Amygdala (tissue), 56 donors: ENCODE measurements at regions not wholly inside any gene's neighbourhood (a gene's known extent, or its start where the extent isn't known, plus 50 kb on each side); places are given as distances from the start of the nearest gene placed in this dataset.
A peak's percentile ranks its signal among the peaks of the same experiment; 100 is the strongest.

Experiments used
- DNase-seq, 56 donors: peaks; one replicate each; lab custom pipeline; 2025; lab: John Stamatoyannopoulos, UW

GRCh38 chr1:90502696-90503095 is 214.4 kb downstream of the BARHL2 start:
- no peak for DNase-seq

GRCh38 chr1:90502194-90502593 is 214.9 kb downstream of the BARHL2 start:
- no peak for DNase-seq

GRCh38 chr1:90501281-90501680 is 215.8 kb downstream of the BARHL2 start:
- no peak for DNase-seq

- DNase-seq: no peak
Observed at GRCh38 chr1:90494748-90495282, 222.3 kb downstream of the BARHL2 start.

- DNase-seq: no peak
Observed at GRCh38 chr1:90488451-90488850, 228.7 kb downstream of the BARHL2 start.

- DNase-seq: no peak
Observed at GRCh38 chr1:90486996-90487395, 230.1 kb downstream of the BARHL2 start.

- DNase-seq: no peak
Observed at GRCh38 chr1:90486134-90486824, 230.8 kb downstream of the BARHL2 start.

GRCh38 chr1:90480271-90480835 is 236.7 kb downstream of the BARHL2 start:
- no peak for DNase-seq

- DNase-seq: no peak
Observed at GRCh38 chr1:90476994-90477393, 240.1 kb downstream of the BARHL2 start.

- DNase-seq: no peak
Observed at GRCh38 chr1:90476411-90476810, 240.7 kb downstream of the BARHL2 start.

- DNase-seq: no peak
Observed at GRCh38 chr1:90475631-90476030, 241.5 kb downstream of the BARHL2 start.

GRCh38 chr1:90474731-90475130 is 242.4 kb downstream of the BARHL2 start:
- DNase-seq: no peak

- no peak for DNase-seq
Observed at GRCh38 chr1:90474158-90474557, 242.9 kb downstream of the BARHL2 start.

- DNase-seq: no peak
Observed at GRCh38 chr1:90472775-90473174, 244.3 kb downstream of the BARHL2 start.

- DNase-seq: no peak
Observed at GRCh38 chr1:90459570-90459969, 257.5 kb downstream of the BARHL2 start.

- DNase-seq: no peak
Observed at GRCh38 chr1:90457985-90458384, 259.1 kb downstream of the BARHL2 start.

GRCh38 chr1:90452491-90452890 is 264.6 kb downstream of the BARHL2 start:
- no peak for DNase-seq

GRCh38 chr1:90443354-90443753 is 273.7 kb downstream of the BARHL2 start:
- no peak for DNase-seq

- DNase-seq: no peak
Observed at GRCh38 chr1:90435351-90435750, 281.8 kb downstream of the BARHL2 start.

GRCh38 chr1:90434460-90434859 is 282.6 kb downstream of the BARHL2 start:
- DNase-seq: no peak

- DNase-seq: no peak
Observed at GRCh38 chr1:90417126-90417525, 300.0 kb downstream of the BARHL2 start.

- DNase-seq: peak in 6 of 56 donors; percentile 1 to 47 (median 6)
Observed at GRCh38 chr1:90414201-90414600, 302.9 kb downstream of the BARHL2 start.
